ENCODE measurements at regions not wholly inside any gene's neighbourhood (a gene's known extent, or its start where the extent isn't known, plus 50 kb on each side); places are given as distances from the start of the nearest gene placed in this dataset.

GRCh38 chr10:83538047-83538446 lies 601.3 kb upstream of the GHITM start (continued):
- TF ChIP-seq RAD21 (IDR thresholded peaks at IDR 0.05 in 1 of 2, conservative IDR thresholded peaks at IDR 0.05 in 1 of 2; ENCODE audit: low read depth in 2 of 2, low read length in 2 of 2): no peak
